HG03039 (cell line): ENCODE measurements at regions not wholly inside any gene's neighbourhood (a gene's known extent, or its start where the extent isn't known, plus 50 kb on each side); places are given as distances from the start of the nearest gene placed in this dataset.

Experiments used
- ATAC-seq: cut with Tn5 transposase; IDR thresholded peaks from one replicate; pipeline ENCODE4 v1.9.1; 2021; ENCODE audit warnings: mild to moderate bottlenecking, moderate library complexity; ENCODE audit not compliant: unreplicated experiment

GRCh38 chr1:60411591-60411990, 338.0 kb upstream of the C1orf87 start:
- ATAC-seq, result no peak

GRCh38 chr1:60402816-60403215, 329.2 kb upstream of the C1orf87 start:
- ATAC-seq, result no peak

DNA sequence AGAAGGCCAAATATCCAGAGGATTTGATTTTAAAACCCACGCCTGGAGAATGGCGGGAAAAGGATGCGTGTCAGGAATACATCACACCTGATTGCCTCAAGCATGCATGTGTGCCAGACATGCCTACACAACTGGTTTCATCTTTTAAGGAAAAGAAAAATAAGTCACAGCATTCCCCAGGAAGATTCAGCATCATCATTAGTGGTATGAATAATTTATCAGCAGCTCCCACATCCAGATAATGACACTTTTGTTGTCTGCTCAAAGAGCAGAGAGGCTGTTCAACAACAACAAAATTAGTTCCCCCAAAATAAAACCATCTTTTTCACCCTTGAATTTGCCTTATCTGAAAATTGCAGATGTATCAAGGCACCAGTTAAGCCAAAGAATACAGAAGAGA, 328.6 kb upstream of the C1orf87 start:
- ATAC-seq, result no peak

- no peak for ATAC-seq
Measured at GRCh38 chr1:60394436-60394835, 320.9 kb upstream of the C1orf87 start.

DNA sequence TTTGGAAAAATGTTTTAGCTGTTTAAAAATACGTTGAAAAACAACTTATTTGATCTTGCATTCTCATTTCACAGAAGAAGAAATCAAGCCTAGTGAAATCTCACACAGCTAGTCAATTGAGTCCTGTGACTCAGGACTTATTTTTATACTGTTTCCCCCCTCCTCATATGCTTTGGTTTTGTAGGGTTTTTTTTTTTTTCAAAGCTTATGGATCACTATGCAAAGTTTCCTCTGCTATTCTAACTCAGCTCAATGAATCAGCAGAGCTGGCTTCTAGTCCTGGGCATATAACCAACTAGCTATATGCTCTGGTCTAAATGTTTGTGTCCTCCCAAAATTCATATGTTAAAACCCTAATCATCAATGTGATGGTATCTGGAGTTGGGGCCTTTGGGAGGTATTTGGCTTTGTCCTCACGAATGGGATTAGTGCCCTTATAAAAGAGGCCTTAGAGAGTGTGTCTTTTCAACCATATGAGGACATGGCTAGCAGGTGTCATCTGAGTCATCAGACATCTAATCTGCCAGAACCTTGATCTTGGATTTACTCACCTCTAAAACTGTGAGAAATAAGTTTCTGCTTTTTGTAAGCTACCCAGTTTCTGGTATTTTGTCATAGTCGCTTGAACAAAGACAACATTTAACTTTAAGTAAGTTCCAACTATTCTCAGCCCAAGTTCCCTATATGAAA, 317.2 kb upstream of the C1orf87 start:
- ATAC-seq, result peak; percentile 81

DNA sequence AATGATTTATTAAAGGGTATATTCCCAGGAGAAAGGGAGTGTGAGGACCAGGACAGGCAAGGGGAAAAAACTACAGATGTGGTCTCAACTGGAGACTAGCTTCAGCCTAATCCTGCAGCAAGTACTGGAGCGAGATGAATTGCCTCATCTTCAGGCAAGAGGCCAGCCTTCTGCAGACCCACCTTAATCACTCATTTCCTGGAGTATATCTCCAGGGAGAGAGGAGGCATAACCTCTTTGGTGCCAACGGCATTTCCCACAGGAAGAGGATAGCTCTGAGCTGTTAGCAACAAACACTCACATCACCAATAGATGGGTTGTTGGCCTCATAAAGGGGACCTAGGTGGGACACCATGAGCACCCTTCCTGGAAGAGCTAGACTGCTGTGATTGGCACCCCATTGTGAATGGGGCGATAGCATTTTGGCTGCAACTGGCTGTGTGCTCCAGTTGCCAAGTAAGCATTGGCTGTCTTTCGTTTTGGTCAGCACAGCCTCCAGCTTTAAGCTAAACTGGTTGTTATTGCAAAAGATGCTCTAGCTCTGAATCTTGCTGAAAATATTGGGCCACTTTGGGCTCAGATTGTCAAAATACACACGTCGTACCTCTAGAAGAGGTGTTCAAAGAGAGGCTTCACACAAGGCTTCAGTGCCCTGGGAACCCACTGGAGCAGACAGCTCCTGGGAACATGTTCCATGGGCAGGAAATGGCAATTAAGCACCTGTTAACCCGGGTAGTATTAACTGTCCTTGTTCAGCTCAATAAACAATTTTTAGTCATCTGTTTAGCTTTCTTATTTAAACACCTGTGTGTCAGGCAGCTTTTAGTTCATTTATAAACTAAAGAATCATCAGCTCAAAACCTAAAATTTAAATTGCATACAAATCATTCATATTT, 314.8 kb upstream of the C1orf87 start:
- ATAC-seq, result no peak

DNA sequence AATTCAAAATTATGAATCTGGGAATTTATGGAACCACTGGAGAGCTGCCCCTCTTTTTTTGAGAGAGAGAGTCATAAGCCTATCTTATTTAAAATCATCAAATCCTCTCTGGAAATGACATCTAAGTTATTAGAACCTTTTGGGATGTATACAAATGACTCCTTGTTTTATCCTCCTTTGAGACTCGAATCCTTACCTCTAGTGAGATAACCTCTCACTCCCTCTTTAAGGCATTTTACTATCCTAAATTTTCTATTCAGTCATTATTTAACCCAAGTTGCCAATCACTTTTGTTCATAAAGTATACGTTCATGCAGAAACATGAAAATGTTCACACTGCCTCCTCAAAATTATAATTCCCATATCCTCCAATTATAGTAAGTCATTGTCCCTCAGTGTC, 313.6 kb upstream of the C1orf87 start:
- no peak for ATAC-seq

- no peak for ATAC-seq
Measured at GRCh38 chr1:60386249-60386648, 312.7 kb upstream of the C1orf87 start.

DNA sequence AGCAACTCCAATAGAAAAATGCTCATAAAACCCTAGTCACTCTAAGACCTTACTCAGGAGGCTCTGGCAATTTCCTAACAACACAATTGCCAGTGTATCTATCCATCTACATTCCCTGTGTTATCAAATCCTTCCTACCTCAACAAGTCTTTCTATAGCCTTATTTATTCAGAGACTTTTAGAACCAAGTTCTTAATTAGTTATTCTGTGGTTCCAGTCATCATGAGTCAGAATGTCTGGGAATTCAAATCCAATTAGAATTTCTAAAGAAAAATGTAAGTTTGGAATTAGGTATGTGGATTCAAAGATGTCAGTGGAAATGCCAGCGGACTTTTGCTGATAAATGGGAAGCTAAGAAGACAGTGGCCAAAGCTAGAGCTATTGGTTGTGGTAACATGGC, 302.6 kb upstream of the C1orf87 start:
- no peak for ATAC-seq

GRCh38 chr1:60374537-60374936, 301.0 kb upstream of the C1orf87 start:
- no peak for ATAC-seq

DNA sequence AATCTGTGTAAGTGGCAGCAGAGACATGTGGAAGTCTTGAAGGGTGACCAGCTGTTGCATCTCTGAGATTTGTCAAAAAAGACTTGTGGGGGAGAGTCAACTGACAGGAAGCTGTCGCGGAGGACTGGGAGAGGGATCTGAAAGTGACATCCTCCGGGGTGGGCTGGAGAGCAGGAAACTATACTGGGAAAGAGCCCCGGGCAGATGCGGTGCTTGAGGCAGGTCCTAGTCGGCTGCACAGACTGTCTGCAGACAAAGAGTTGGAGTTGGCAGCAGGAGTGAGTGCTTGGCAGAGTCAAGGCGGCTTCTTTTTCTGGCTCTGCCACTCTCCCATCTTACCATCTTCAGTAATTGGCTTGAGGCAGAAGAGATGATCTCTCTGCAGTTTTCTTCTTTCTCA, 294.0 kb upstream of the C1orf87 start:
- ATAC-seq, result no peak

DNA sequence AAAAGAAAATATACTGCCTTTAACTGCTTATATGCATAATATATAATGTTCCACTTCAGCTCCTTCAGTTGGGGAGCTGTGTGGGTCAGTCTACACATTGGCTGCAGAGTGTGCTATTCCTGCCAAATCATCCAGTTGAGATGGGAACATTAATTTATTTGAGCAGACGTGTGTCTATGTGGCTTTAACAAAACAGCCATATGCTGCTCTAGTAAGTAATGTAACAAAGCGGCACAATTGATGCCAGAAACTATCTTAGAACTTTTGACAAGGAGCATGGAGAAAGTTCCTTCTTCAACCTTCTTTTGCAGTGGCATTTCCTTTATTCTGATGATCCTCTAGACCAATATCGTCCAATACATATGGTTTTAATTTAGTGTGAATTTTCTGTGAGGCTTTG, 285.9 kb upstream of the C1orf87 start:
- no peak for ATAC-seq

DNA sequence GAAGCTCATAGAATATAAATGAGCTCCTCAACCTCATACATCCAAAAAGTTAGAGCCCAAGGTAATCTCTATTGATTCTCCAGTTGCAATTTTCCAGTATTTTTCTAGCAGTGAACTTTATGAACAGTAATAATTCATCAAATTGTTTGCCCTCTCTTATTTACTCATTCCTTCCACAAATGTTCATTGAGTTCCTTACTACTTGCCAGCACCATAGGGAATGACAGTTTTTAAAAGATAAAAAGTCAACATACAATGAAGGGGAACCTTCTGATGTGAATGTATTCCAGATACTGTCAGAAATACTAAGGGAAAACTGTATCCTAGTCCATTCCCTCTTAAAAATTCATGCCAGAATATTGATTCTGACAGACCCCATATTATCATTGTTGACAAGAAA, 277.0 kb upstream of the C1orf87 start:
- no peak for ATAC-seq

DNA sequence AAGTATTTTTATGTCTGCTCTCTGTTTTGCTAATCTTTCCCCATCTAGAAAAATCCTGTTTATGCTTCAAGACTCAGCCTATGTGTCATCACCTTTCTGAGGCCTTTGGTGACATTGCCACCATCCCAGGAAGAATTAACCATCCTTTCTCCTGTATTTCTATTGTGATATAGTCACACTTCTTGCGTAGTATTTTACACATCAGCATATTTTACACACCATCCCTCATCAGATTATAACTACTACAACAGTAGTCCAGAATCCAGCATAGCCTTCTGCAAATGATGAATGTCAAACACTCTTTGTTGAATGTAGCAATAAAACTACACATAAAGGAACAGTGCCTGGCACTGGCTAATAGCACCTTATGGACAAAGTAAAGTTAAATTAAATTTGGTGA, 275.3 kb upstream of the C1orf87 start:
- ATAC-seq, result no peak

- no peak for ATAC-seq
Measured at GRCh38 chr1:60345621-60346020, 272.1 kb upstream of the C1orf87 start.

- ATAC-seq, result no peak
Measured at GRCh38 chr1:60345049-60345448, 271.5 kb upstream of the C1orf87 start.

DNA sequence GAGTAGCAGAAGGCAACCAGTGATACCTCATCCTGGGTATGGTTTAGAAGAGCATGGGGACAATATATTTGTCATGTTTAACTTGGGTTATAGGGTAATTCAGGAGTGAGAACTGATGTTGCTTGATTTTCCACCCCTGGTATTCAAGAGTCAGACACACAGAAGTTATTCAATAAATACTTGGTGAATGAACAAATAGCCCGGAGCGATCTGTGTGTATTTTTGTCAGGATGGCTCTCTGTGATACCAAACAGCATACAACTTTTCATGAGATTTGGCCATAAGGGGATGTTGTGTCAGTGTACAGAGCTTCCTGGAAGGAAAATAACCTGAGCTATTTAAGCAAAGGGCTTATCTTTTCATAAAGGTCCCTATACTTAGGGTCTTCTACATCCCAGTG, 270.2 kb upstream of the C1orf87 start:
- no peak for ATAC-seq

- ATAC-seq, result no peak
Measured at GRCh38 chr1:60342569-60342968, 269.0 kb upstream of the C1orf87 start.

GRCh38 chr1:60341274-60341673, 267.7 kb upstream of the C1orf87 start:
- ATAC-seq, result no peak

DNA sequence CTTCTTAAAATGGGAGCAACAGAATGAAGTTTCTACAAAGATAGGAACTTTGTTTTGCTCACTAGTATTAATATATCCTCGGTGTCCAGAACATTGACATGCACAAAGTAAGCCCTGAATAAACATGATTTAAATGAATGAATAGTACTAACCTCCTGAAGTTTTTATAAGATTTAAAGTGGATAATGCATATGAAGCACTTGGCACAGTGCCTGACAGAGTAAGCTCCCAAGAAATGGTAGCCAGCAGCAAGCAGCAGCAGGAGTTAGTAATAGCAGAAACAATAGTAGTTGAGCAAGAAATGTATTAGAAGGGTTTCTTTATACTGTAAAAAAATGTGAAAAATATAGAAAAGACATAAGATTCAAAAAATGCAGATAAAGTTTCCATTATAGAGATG, 258.1 kb upstream of the C1orf87 start:
- no peak for ATAC-seq

DNA sequence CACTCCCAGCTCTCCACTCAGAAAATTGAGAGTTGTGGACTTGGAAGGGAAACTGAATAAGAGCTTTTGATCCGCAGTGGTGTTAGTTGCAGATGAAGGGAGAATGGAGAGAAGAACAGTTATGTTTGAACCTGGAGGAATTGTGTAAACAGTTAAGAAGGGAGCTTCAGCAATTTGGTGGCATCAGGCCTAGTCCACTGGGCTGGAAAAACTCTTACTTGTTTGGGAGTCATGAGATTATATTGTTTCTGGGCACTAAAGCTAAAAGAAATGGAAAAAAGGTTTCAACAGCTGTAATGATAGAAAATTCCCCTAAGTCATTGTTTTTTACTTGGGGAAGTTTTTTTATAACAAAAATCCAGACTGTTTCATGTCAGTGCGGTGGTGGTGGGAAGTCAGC, 256.1 kb upstream of the C1orf87 start:
- ATAC-seq, result no peak

- no peak for ATAC-seq
Measured at GRCh38 chr1:60311838-60312237, 238.3 kb upstream of the C1orf87 start.
